GM19395 (cell line): ENCODE measurements at regions not wholly inside any gene's neighbourhood (a gene's known extent, or its start where the extent isn't known, plus 50 kb on each side); places are given as distances from the start of the nearest gene placed in this dataset.

Source experiments
- ATAC-seq: cut with Tn5 transposase; IDR thresholded peaks from one replicate; pipeline ENCODE4 v1.9.1; 2021; ENCODE audit warnings: mild to moderate bottlenecking, moderate library complexity; ENCODE audit not compliant: unreplicated experiment

GRCh38 chr2:222146488-222146887, 152.3 kb downstream of the PAX3 start:
- ATAC-seq, result no peak

- ATAC-seq, result no peak
Measured at GRCh38 chr2:222142027-222142426, 156.8 kb downstream of the PAX3 start.

DNA sequence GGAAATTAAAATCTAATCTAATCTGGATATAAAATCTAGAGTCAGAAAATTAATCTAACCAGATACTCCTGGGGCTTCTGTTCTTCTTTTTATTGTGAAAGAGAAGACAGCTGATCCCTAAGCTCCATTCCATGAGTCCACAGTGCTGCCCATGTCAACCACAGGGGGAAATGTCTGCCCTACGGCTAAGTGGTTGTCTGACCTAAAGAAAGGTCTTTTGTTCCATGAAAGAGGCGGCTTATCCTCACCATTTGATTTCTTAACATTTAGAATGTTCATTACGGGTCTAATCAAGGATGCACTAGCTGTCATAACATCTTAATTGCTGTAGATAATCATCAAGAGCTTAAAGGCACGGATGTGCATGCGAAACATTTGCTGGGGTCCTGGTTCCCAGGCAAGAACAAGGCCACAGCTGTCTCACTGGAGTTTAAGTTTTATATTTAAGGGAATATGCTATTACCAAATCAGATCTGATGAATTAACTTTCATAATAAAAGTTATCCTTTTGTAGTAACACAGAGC, 162.6 kb downstream of the PAX3 start:
- no peak for ATAC-seq

GRCh38 chr2:222134654-222135053, 164.1 kb downstream of the PAX3 start:
- ATAC-seq, result no peak

GRCh38 chr2:222133897-222134296, 164.9 kb downstream of the PAX3 start:
- ATAC-seq, result no peak

DNA sequence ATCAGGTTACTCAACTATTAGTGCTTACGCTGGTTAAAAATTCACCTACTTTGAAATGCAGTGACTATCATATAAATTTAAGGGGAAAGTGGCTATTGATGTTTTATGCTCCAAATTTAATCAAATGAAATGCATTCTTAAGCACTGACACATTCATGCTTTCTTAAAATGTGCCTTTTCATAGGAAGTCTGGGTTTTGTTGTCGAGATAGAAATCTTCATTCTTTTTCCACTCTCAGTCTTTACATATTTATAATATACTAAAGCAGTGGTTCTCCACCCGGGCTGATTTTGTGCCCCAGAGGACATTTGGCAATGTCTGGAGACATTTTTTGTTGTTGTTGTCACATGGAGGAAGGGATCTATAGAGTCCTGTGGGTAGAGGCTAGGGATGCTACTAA, 167.9 kb downstream of the PAX3 start:
- ATAC-seq, result no peak

DNA sequence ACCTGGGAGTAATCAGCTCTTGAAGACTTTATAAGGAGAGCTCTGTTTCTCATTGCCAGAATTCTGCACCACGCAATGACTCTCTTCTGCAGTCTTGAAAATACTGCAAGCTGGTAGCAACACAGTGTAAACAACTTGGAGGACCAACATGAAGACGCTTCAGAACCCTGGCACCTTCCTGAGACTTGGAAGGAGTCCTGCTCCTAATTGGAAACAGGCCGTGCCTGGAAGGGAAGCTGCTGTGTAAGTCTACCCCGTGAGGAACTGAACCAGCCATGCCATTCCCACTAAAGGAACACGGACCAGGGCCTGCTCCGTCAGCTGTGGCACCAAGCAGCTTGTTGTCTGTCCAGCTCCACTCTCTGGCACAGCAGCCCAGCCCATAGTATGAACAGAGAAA, 171.1 kb downstream of the PAX3 start:
- ATAC-seq, result no peak

DNA sequence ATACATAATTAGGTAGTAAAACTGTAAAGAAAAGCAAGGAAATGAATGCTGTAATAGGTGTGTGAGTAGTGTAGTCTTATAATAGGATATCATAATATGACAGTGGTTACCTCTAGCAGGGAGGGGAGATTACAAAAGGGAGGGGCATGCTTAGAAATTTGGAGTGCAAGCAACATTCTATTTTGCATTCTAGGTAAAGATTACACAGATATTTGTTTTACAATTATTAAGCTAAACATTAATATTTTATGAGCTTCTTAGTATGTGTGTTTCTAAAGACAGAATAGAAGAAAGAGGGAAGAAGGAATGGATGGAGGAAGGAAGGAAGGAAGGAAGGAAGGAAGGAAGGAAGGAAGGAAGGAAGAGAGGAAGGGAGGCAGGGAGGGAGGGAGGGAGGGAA, 177.9 kb downstream of the PAX3 start:
- ATAC-seq, result no peak

DNA sequence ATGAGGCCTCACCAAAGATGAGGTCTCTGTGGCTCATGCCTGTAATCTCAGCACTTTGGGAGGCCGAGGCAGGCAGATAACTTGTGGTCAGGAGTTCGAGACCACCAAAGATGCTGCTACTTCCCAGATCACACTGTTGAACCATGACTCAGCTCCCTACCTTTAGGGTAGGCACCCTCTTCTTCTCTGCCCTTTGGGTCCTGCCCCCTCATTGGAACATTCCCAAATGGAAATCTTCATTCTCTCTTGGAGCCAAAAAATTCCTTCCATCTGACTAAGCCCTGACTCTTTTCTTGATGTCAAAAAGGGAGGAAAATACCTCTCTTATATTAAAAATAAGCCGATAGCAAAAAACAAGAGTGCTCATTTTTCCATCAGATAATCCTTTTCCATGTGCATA, 183.5 kb downstream of the PAX3 start:
- no peak for ATAC-seq

DNA sequence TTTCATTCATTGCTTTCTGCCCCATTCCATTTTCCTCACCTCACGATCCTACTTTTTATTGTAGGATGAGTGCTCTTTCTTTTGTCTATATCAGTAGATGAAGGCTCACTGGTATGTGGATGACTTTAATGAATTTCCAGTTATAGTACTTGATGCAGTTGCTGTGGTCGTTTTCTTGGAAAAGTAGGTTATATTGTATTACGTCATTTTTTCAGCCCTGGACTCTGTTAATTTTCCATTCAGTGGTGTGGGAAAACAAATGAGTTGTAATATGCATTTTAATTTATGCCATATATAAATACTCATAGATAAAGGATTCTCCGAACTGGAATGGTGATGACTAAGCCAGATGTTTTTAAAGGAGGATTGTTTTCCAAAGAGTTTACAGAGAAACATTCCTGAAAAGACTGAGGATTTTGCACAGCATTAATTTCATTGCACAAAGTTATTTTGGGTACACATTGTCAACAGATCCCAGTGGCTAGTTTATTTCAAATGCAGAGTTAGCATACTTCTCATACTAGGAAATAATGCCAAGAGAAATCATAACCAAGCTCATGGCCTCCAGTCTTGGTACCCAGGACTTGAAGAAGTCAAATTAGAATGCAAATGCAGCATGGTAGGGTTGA, 189.7 kb downstream of the PAX3 start:
- no peak for ATAC-seq

GRCh38 chr2:222108497-222108896, 190.3 kb downstream of the PAX3 start:
- no peak for ATAC-seq

GRCh38 chr2:222105046-222105445, 193.8 kb downstream of the PAX3 start:
- no peak for ATAC-seq

DNA sequence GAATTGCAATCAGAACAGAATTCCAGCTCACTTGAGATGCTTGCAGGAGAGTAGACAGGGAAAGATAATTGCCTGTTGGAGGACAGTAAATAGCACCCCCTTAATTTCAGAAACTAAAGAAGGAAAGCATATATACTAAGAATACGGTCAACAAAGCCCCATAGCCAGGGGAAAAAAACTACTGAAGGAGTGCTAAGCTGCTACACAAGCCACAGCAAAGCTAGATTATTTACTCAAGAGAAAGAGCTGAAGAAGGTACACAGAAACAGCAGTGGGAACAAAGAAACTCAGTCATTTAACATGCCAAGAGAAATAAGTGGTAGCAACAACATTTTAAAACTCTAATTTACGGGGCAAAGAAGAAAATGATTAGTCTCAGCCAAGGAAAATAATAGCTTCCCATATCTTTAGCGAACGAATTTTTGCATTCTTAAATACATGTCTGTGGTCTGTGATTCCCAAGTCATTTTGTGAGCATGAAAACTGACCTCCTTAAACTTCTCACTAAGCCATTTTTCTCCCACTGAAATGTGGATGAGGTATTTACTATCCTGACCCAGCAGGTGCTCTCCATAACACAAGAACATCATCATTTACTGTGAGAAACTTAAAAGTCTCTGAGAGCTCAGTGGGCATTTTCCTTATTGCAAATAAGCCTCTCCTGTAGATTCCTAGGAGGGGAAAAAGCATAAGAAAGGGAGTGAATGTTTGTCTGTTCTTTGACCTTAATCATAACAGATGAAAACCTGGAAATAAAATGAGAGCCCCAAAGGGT, 196.0 kb downstream of the PAX3 start:
- ATAC-seq, result no peak

GRCh38 chr2:222100704-222101699, 197.8 kb downstream of the PAX3 start:
- ATAC-seq, result no peak

DNA sequence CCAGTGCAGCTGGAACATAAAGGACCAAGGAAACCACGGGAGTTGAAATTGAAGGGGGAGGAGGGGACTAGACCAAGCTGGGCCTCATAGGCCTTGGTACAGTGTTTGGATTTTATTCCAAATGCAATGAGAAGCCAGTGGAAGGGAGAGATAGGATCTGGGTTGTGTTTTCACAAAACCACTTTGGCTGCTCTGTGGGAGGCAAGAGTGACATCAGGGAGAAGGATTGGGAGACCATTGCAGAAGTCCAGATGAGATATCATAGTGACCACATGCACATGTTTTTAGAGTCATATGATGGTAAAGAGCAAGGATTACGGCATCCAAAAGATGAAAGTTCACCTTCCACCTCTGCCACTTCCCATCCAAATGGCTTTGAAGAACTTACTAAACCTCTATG, 210.2 kb downstream of the PAX3 start:
- no peak for ATAC-seq

- ATAC-seq, result no peak
Measured at GRCh38 chr2:222087998-222088397, 210.8 kb downstream of the PAX3 start.

GRCh38 chr2:222082201-222082600, 216.6 kb downstream of the PAX3 start:
- ATAC-seq, result no peak

- no peak for ATAC-seq
Measured at GRCh38 chr2:222080141-222080540, 218.7 kb downstream of the PAX3 start.

DNA sequence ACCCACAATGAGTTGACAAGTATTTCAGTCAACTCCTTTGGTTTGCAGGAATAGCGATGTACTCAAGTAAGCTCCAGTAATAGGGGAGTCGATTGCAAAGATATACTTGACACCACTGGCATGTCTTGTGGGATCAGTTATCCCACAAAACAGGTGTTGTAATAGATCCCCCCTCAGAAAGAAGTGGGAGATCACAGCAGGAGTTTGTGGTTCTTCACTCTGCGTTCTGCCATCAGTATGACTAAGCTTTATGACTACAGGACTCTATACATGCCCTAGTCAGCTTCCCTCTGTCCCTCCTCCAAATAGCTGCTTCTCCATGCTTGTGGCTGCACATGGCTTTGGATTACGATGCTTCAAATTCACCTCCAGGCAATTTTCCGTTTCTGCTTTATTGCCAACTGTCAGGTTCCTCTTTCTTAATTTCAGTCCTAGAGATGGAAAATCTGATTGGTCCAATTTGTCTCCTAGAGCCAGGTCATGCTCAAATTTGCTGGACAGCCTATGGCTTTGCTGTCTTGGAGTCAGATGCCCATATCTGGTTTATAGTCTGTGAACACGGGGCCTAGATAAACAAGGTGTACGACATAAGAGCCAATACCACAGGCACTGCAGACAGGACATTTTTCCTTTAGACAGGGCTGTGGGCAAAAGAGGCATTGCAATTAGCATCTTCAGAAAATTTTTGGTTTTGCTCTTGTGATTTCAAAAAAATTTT, 221.7 kb downstream of the PAX3 start:
- ATAC-seq, result no peak

DNA sequence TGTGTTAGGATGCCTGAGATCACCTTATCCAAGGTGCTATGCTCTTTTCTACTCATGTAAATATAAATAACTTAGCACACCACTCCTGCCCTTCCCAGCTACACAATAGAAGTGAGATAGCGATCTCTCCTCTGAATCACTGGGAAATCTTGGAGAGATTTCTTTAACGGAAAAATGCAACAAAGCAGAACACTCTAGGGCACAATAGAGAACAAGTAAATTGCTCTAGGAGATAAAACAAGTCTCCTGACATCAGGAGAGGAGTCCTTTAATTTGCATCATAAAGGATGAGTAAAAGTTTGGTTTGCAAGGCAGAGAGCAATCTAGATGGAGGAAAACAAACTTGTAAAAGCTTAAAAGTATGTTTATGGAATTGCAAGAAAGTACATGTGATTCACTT, 224.1 kb downstream of the PAX3 start:
- ATAC-seq, result no peak

DNA sequence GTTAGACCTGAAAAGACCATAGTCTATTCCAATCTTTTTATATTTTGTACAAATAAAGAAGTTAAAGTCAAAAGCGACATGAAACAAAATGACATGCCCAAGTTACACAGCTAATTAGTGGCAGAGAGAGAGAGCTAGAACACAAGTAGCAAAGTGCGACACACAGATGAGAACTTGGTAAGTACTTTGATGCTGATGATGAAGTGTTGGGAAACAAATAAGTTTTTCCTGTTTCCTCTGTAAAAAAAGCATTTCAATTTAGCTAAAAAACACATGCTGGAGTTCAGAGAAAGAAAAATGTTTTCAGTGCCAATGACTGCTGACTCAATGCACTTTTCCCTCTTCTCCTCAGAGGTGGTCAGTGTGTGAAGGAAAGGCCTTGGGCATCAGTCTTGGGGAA, 226.9 kb downstream of the PAX3 start:
- no peak for ATAC-seq
